Astrocyte (in vitro differentiated cells and primary cell): ENCODE measurements at regions not wholly inside any gene's neighbourhood (a gene's known extent, or its start where the extent isn't known, plus 50 kb on each side); places are given as distances from the start of the nearest gene placed in this dataset.

Source experiments
- DNase-seq: peaks from one replicate; pipeline ENCODE4 v3.0.0-alpha.2; 2010; ENCODE audit warnings: low read depth
- FAIRE-seq: peaks from 2 replicates; lab custom pipeline; 2011; peaks lifted over from hg19 to GRCh38; lab: Jason Lieb, UNC
- H2AFZ ChIP-seq: 2 replicates; pipeline ENCODE4 v1.6.0; 2012; ENCODE audit warnings: low read depth, low read length, inconsistent platforms
- H3K27ac ChIP-seq: 2 replicates; pipeline ENCODE4 v1.5.1; 2011; ENCODE audit warnings: low read depth, low read length, inconsistent platforms
- H3K27me3 ChIP-seq: 2 replicates; pipeline ENCODE4 v1.6.0; 2011; ENCODE audit warnings: low read length, inconsistent platforms; ENCODE audit not compliant: insufficient read depth
- H3K36me3 ChIP-seq: 2 replicates; pipeline ENCODE4 v1.5.1; 2011; ENCODE audit warnings: low read length, inconsistent platforms; ENCODE audit not compliant: insufficient read depth
- H3K4me1 ChIP-seq: 2 replicates; pipeline ENCODE4 v1.5.1; 2011; ENCODE audit warnings: low read length, inconsistent platforms; ENCODE audit not compliant: insufficient read depth
- H3K4me2 ChIP-seq: 2 replicates; pipeline ENCODE4 v1.6.0; 2012; ENCODE audit warnings: low read length, inconsistent platforms
- H3K4me3 ChIP-seq: 2 replicates; pipeline ENCODE4 v1.5.1; 2011; ENCODE audit warnings: low read depth, mild to moderate bottlenecking, low read length, inconsistent platforms; ENCODE audit not compliant: insufficient read depth
- H3K79me2 ChIP-seq: 2 replicates; pipeline ENCODE4 v1.6.0; 2012; ENCODE audit warnings: mild to moderate bottlenecking, low read length, inconsistent platforms; ENCODE audit not compliant: insufficient read depth
- H3K9ac ChIP-seq: 2 replicates; pipeline ENCODE4 v1.6.0; 2012; ENCODE audit warnings: mild to moderate bottlenecking, low read length, inconsistent platforms
- H3K9me3 ChIP-seq: 2 replicates; pipeline ENCODE4 v1.5.1; 2012; ENCODE audit warnings: low read depth, mild to moderate bottlenecking, low read length, inconsistent platforms; ENCODE audit not compliant: insufficient read depth
- H4K20me1 ChIP-seq: 2 replicates; pipeline ENCODE4 v1.6.0; 2012; ENCODE audit warnings: low read length, inconsistent platforms; ENCODE audit not compliant: insufficient read depth
- H3K27ac Mint-ChIP-seq: one replicate; pipeline ENCODE4 v1.8.0; 2021; ENCODE audit warnings: mild to moderate bottlenecking, mixed read lengths; ENCODE audit not compliant: unreplicated experiment
- H3K27me3 Mint-ChIP-seq: one replicate; pipeline ENCODE4 v1.8.0; 2021; ENCODE audit warnings: low read depth, mixed read lengths; ENCODE audit not compliant: unreplicated experiment
- H3K36me3 Mint-ChIP-seq: one replicate; pipeline ENCODE4 v1.8.0; 2021; ENCODE audit warnings: low read depth, mixed read lengths; ENCODE audit not compliant: unreplicated experiment
- H3K4me1 Mint-ChIP-seq: one replicate; pipeline ENCODE4 v1.8.0; 2021; ENCODE audit warnings: low read depth, mixed read lengths; ENCODE audit not compliant: unreplicated experiment
- H3K4me3 Mint-ChIP-seq: one replicate; pipeline ENCODE4 v1.8.0; 2021; ENCODE audit warnings: mild to moderate bottlenecking, moderate library complexity, mixed read lengths; ENCODE audit not compliant: unreplicated experiment
- H3K9me3 Mint-ChIP-seq: one replicate; pipeline ENCODE4 v1.8.0; 2021; ENCODE audit warnings: mild to moderate bottlenecking, mixed read lengths; ENCODE audit not compliant: unreplicated experiment
- CTCF ChIP-seq: IDR thresholded peaks from 2 replicates; pipeline ENCODE4 v1.5.1; 2011; ENCODE audit warnings: low read depth, mild to moderate bottlenecking, inconsistent platforms, low read length, moderate library complexity; ENCODE audit not compliant: insufficient read depth
- EZH2 ChIP-seq: IDR thresholded peaks from 2 replicates; pipeline ENCODE4 v1.6.1; 2012; ENCODE audit warnings: mild to moderate bottlenecking, low read length, inconsistent platforms; ENCODE audit not compliant: insufficient read depth

DNA sequence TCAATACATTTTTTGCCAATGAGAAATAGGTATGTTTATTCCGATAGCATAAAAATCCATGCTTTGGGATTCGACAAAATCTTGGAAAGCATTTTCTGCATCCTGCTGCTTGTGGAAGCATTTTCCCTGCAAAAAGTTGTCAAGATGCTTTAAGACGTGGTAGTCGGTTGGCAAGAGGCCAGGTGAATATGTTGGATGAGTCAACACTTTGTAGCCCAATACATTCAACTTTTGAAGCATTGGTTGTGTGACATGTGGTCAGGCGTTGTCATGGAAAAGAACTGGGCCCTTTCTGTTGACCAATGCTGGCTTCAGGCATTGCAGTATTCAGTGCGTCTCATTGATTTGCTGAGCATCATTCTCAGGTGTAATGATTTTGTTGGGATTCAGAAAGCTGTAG is 764.5 kb downstream of the TRIB2 start:
- H2AFZ ChIP-seq, result no peak overlapping the region
- H3K4me2 ChIP-seq, result no peak overlapping the region
- Mint-ChIP-seq H3K4me1 (no peaks in the 10 kb centered on the region), H3K4me3 (no peak overlapping the region), H3K9me3 (no peaks in the 10 kb centered on the region), H3K27ac (no peak overlapping the region), H3K27me3 (no peaks in the 10 kb centered on the region), H3K36me3 (no peaks in the 10 kb centered on the region)
- no peak overlapping the region for H3K27ac ChIP-seq
- no peaks in the 10 kb centered on the region for H3K9me3 ChIP-seq
- no peaks in the 10 kb centered on the region for H3K4me1 ChIP-seq
- no peaks in the 10 kb centered on the region for H3K27me3 ChIP-seq
- DNase-seq, result peak; percentile 20
- H4K20me1 ChIP-seq, result no peaks in the 10 kb centered on the region
- H3K79me2 ChIP-seq, result no peaks in the 10 kb centered on the region
- FAIRE-seq, result no peak
- no peak overlapping the region for H3K4me3 ChIP-seq
- H3K36me3 ChIP-seq, result no peaks in the 10 kb centered on the region
- H3K9ac ChIP-seq, result no peak overlapping the region
- TF ChIP-seq EZH2 (no peak), CTCF (no peak)

DNA sequence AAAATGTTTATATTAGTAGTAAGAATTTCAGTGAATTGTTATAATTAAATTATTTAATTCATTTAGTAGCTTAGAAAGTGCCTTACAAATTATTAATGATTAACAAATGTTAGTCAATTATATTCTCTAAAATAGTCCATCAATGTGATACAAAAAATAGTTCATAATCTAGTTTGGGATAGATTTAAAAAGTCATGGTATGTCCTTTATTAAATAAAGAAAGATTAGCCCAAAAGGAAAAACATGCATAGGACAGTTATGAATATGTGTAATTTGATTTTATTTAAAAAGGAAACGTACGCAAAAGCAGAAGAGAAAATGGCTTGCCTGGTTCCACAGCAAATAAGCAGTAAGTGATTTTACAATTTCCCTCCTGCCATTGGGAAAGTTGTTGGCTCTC is 768.5 kb downstream of the TRIB2 start:
- H3K9me3 Mint-ChIP-seq, result no peaks in the 10 kb centered on the region
- H3K4me3 Mint-ChIP-seq, result no peak overlapping the region

More for the DNA sequence above, 768.5 kb downstream of the TRIB2 start:
- no peaks in the 10 kb centered on the region for H3K27me3 Mint-ChIP-seq
- TF ChIP-seq EZH2 (no peak), CTCF (no peak)
- Histone ChIP-seq H3K36me3 (no peaks in the 10 kb centered on the region), H2AFZ (no peak overlapping the region), H3K9ac (no peak overlapping the region), H3K4me1 (no peaks in the 10 kb centered on the region), H3K9me3 (no peaks in the 10 kb centered on the region), H4K20me1 (no peaks in the 10 kb centered on the region), H3K79me2 (no peaks in the 10 kb centered on the region), H3K27ac (no peak overlapping the region), H3K4me2 (no peak overlapping the region), H3K27me3 (no peaks in the 10 kb centered on the region), H3K4me3 (no peak overlapping the region)
- no peak for FAIRE-seq
- H3K27ac Mint-ChIP-seq, result no peak overlapping the region
- no peaks in the 10 kb centered on the region for H3K36me3 Mint-ChIP-seq
- no peak for DNase-seq
- H3K4me1 Mint-ChIP-seq, result peaks cover 3% of the 10 kb centered on the region
